Left lung (tissue), 4 donors: ENCODE measurements at regions not wholly inside any gene's neighbourhood (a gene's known extent, or its start where the extent isn't known, plus 50 kb on each side); places are given as distances from the start of the nearest gene placed in this dataset.

Source experiments
- ATAC-seq: fragments of 200-7000 bp; cut with Tn5 transposase; one replicate; pipeline ENCODE4 v1.9.1; 2020; ENCODE audit warnings: moderate library complexity
- DNase-seq, 4 donors: peaks; one replicate each; pipeline ENCODE4 v3.0.0-alpha.2; 2013 to 2020
- H3K27ac ChIP-seq, 2 donors: fragments of 200-600 bp; sonication (generic) in 1 of 2; one replicate each; pipeline versions ENCODE4 v1.5.0 to v1.8.0; 2020 to 2021
- H3K27me3 ChIP-seq, 2 donors: fragments of 200-600 bp; sonication (generic) in 1 of 2; one replicate each; pipeline versions ENCODE4 v1.5.0 to v1.8.0; 2020 to 2021
- H3K36me3 ChIP-seq, 2 donors: fragments of 200-600 bp; sonication (generic) in 1 of 2; one replicate each; pipeline versions ENCODE4 v1.5.0 to v1.8.0; 2020 to 2021
- H3K4me1 ChIP-seq, 2 donors: fragments of 200-600 bp; one replicate each; pipeline ENCODE4 v1.8.0; 2021
- H3K4me3 ChIP-seq, 2 donors: fragments of 200-600 bp; sonication (generic) in 1 of 2; one replicate each; pipeline versions ENCODE4 v1.5.0 to v1.8.0; 2020 to 2021; ENCODE audit warnings: mild to moderate bottlenecking in 1 of 2
- H3K9me3 ChIP-seq, 2 donors: fragments of 200-600 bp; sonication (generic) in 1 of 2; one replicate each; pipeline versions ENCODE4 v1.5.0 to v1.8.0; 2020 to 2021
- intact Hi-C, 2 donors: fragments of 100-400 bp; cut with DNase I; formaldehyde crosslinking; loops; one replicate each; pipeline versions ENCODE4 v1.11.2 to v1.14.2; 2022
- TF ChIP-seq, protein P1 (sequence below), 2 donors: fragments of 200-600 bp; sonication (generic) in 1 of 2; IDR thresholded peaks; one replicate each; pipeline versions ENCODE4 v1.5.0 to v1.8.0; 2021; ENCODE audit warnings: antibody characterized with exemption in 2 of 2
- donor health status: DM: no; HTN: yes; CAD: no.
- donor health status: DM: no; HTN: no; CAD: no.

DNA sequence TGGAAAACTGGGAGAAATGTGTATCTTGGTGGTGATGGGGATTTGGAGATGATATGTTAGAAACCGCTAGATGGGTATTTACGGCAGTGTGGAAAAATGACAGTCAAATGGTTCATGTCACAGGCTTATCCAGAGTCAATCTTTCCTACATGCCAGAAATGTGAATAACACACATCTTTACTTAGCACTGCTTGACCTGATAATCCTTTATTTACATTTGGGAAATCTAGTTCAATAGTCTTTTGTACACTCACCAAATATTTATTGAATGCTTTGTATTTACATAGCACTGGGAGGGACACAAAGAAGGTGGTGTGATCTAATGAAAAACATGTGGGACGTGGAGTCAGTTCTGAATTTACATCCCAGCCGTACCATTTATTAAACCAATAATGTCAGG lies 208.2 kb downstream of the DIO2 start:
- H3K27me3 ChIP-seq: no peaks in the 10 kb centered on the region
- peaks cover 0 to 5% of the 10 kb centered on the region in 2 donors for H3K9me3 ChIP-seq
- DNase-seq: no peak
- no peak for ATAC-seq
- TF ChIP-seq, protein P1, sequence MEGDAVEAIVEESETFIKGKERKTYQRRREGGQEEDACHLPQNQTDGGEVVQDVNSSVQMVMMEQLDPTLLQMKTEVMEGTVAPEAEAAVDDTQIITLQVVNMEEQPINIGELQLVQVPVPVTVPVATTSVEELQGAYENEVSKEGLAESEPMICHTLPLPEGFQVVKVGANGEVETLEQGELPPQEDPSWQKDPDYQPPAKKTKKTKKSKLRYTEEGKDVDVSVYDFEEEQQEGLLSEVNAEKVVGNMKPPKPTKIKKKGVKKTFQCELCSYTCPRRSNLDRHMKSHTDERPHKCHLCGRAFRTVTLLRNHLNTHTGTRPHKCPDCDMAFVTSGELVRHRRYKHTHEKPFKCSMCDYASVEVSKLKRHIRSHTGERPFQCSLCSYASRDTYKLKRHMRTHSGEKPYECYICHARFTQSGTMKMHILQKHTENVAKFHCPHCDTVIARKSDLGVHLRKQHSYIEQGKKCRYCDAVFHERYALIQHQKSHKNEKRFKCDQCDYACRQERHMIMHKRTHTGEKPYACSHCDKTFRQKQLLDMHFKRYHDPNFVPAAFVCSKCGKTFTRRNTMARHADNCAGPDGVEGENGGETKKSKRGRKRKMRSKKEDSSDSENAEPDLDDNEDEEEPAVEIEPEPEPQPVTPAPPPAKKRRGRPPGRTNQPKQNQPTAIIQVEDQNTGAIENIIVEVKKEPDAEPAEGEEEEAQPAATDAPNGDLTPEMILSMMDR (IDR thresholded peaks at IDR 0.05): no peak
- no peaks in the 10 kb centered on the region for H3K36me3 ChIP-seq
- no peak overlapping the region for H3K27ac ChIP-seq
- intact Hi-C loops: no loop called here
- no peaks in the 10 kb centered on the region for H3K4me1 ChIP-seq
- H3K4me3 ChIP-seq: no peak overlapping the region

DNA sequence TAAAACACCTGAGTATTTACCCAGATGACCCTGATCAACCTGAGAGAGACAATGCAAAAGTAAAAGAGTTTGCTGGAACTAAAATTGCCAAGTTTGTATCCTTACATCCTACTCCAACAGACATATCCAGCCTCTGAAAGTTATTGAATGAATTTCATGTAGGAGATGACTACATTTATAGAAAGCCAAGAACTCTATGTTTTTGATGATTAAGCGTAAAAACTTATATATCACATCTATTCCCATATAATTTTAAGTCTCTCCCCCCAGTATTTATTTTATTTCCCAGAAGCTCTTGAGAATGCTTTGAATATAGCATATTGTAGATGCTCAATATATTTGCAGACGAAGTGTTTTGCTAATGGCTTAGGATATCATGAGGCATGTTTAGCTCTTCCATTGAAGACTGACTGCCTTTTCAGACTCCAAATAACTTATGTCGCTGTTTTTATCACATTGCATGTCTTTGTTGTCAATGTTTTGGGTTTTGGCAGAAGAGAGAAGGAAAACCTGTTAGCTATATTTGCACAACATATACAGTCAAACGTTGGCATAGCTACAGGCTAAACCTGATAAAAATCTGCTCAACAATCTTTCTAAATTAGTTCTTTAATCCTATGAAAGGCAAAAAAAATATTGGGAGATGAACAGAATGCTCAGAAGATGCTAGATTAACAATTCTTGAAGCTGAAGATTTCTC lies 213.6 kb downstream of the DIO2 start:
- Histone ChIP-seq H3K4me1 (no peaks in the 10 kb centered on the region), H3K27ac (no peak overlapping the region), H3K9me3 (peaks cover 0 to 5% of the 10 kb centered on the region in 2 donors), H3K36me3 (no peaks in the 10 kb centered on the region), H3K27me3 (no peaks in the 10 kb centered on the region), H3K4me3 (no peak overlapping the region)
- ATAC-seq: no peak
- TF ChIP-seq, protein P1 (IDR thresholded peaks at IDR 0.05): no peak
- no peak for DNase-seq
- intact Hi-C loops: no loop called here

DNA sequence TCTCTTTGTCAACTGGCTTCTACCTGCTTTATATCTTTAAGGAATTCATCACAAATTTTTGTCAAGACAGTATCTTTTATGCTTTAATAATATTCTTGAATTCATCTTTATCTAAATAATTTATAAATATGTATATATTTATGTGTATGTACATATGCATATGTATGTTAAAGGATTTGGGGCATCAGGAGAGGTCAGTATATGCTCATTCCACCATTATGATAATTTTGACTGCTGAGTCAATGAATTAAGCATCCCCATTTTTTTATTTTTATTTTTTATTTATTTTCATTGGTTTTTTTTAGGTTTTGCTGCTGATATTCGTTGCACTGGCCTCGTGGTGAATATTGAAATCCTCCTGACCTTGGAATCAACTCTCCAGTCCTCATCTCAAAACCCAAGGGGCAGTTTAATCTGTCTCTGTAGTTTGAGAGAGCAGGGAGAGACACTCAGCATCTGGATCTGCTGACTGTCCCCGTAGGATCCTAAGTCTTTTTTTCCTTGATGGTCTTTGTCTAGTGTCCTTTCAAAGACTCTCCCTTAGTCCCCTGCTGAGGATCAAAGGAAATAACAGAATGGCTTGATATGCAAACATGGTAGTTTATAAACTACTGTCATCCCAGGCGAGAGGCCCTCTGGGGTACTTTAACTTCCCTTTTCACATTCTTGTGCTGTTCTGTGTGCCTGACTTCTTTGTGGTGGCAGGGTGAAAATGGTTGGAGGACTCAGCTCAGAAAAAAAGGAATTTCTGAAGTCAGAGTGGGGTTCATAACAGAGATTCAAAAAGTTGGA lies 218.7 kb downstream of the DIO2 start:
- no peak overlapping the region for H3K4me3 ChIP-seq
- H3K9me3 ChIP-seq: no peaks in the 10 kb centered on the region
- intact Hi-C loops: no loop called here
- TF ChIP-seq, protein P1 (IDR thresholded peaks at IDR 0.05): no peak
- DNase-seq (no peak), ATAC-seq (no peak)
- H3K27me3 ChIP-seq: no peaks in the 10 kb centered on the region
- H3K36me3 ChIP-seq: no peaks in the 10 kb centered on the region
- no peak overlapping the region for H3K27ac ChIP-seq
- H3K4me1 ChIP-seq: no peaks in the 10 kb centered on the region

DNA sequence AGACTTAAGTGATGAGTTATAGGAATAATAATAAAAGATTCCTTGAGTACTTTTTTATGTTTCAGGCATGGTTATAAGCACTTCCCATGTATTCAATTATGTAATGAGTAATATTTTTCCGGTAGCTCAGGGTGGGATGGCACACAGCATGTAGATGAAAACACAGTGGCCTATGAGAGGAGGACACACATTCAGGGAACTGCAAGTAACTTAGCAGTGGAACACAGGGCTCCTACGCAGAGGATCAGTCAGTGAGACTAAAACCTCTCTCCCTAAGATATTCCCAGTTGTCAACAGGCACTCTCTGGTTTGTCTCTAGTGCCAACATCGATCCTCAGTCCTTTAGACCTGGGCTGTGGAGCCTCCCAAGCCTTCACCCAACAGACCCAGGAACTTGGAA lies 219.4 kb downstream of the DIO2 start:
- intact Hi-C loops: no loop called here
- H3K4me3 ChIP-seq: no peak overlapping the region
- ATAC-seq (no peak), DNase-seq (no peak)
- no peaks in the 10 kb centered on the region for H3K36me3 ChIP-seq
- no peak overlapping the region for H3K27ac ChIP-seq
- no peaks in the 10 kb centered on the region for H3K27me3 ChIP-seq
- TF ChIP-seq, protein P1 (IDR thresholded peaks at IDR 0.05): no peak
- no peaks in the 10 kb centered on the region for H3K4me1 ChIP-seq
- H3K9me3 ChIP-seq: no peaks in the 10 kb centered on the region

DNA sequence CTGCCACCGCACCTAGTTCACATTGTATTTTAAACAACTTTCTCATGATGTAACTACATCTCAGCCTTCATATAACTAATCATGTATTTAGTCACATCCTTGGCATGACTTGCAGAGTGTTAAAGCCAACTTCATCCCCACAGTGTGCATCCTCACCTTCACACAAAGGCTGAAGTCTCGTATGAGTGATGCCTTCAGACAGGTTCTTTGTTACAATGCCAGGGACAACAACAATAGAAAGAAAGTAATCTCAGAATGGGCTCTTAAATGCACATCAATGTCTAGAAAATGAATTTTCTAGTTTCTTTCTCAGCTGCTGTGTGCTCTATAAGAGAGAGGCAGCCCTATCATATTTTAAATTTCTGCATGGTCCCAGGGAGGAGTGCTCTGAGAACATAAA lies 221.3 kb downstream of the DIO2 start:
- Histone ChIP-seq H3K4me1 (no peaks in the 10 kb centered on the region), H3K27ac (no peak overlapping the region), H3K36me3 (no peaks in the 10 kb centered on the region), H3K4me3 (no peak overlapping the region), H3K27me3 (no peaks in the 10 kb centered on the region), H3K9me3 (no peaks in the 10 kb centered on the region)
- intact Hi-C loops: no loop called here
- no peak for ATAC-seq
- no peak for DNase-seq
- TF ChIP-seq, protein P1 (IDR thresholded peaks at IDR 0.05): no peak
